ENCODE measurements at regions not wholly inside any gene's neighbourhood (a gene's known extent, or its start where the extent isn't known, plus 50 kb on each side); places are given as distances from the start of the nearest gene placed in this dataset.
A peak's percentile ranks its signal among the peaks of the same experiment; 100 is the strongest.

DNA sequence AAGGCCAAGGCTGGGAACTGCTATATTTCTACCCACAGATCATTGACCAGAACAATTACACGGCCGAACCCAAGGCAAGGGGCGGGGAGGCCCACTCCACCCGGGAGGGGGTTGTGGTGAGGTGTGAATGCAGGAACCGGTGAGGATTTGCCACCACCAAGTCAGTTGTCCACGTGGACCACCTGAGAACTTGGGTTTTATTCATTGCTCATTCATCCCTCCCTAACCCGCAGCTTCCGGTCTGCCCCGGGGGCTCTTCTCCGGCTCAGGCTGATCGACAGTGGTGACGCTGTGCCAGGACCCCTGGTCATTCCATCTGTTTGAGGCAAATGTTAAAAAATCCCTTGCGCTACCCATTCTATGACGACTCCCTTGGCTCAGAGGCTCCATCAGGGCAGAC, 127.7 kb upstream of the RTL1 start:
- intact Hi-C loops (cut with micrococcal nuclease) = no loop called here
- ChIA-PET CTCF (no interaction called here), POLR2A (ENCODE audit: unreplicated experiment) (no interaction called here)
- Histone ChIP-seq H3K36me3 (ENCODE audit: control insufficient read depth, insufficient read depth, low read length) (peaks cover 82% of the 10 kb centered on the region), H2BK5ac (ENCODE audit: low read depth, low read length, poor library complexity, severe bottlenecking) (no peak overlapping the region), H3K4me3 (ENCODE audit: insufficient read depth, low read depth, low read length) (no peak overlapping the region), H2BK20ac (ENCODE audit: low read depth, low read length) (no peak overlapping the region), H3K4me2 (ENCODE audit: low read depth, low read length) (no peak overlapping the region), H3K18ac (ENCODE audit: low read depth, low read length) (no peak overlapping the region), H2BK120ac (ENCODE audit: low read depth, low read length) (no peak overlapping the region), H3K23ac (ENCODE audit: low read depth, low read length) (no peak overlapping the region), H3K9me3 (ENCODE audit: control insufficient read depth, insufficient read depth, low read length) (no peaks in the 10 kb centered on the region), H2BK15ac (ENCODE audit: low read depth, low read length) (no peak overlapping the region), H3K9ac (ENCODE audit: low read depth, low read length) (no peak overlapping the region), H4K91ac (ENCODE audit: insufficient read depth, low read depth, low read length) (no peak overlapping the region), H2AFZ (replicated peaks; ENCODE audit: low read length, poor library complexity) (peak overlapping the region; percentile 14), H3K4ac (ENCODE audit: low read depth, low read length) (no peak overlapping the region), H3K4me1 (ENCODE audit: control insufficient read depth, insufficient read depth, low read length) (no peaks in the 10 kb centered on the region), H4K20me1 (ENCODE audit: insufficient read depth, low read length) (peaks cover 64% of the 10 kb centered on the region), H3K9me1 (ENCODE audit: insufficient read depth, low read length) (peaks cover 7% of the 10 kb centered on the region; the same call in 1 of the 2 replicates), H3K27ac (ENCODE audit: insufficient read depth, low read length) (no peak overlapping the region), H3K14ac (replicated peaks; ENCODE audit: low read depth, low read length) (no peak overlapping the region), H3K27me3 (ENCODE audit: control insufficient read depth, insufficient read depth, low read length) (no peaks in the 10 kb centered on the region), H3K56ac (ENCODE audit: extremely low read depth, insufficient read depth, low read length) (no peak overlapping the region), H3K79me1 (ENCODE audit: low read depth in 1 of 2, low read length in 2 of 2) (peaks cover 12 to 62% of the 10 kb centered on the region in 2 experiments), H2AK9ac (replicated peaks; ENCODE audit: low read depth, low read length, poor library complexity) (no peak overlapping the region), H4K8ac (ENCODE audit: low read depth in 2 of 2, low read length in 2 of 2) (no peak overlapping the region), H4K5ac (ENCODE audit: low read depth, low read length) (no peak overlapping the region), H2AK5ac (ENCODE audit: low read depth, low read length) (no peak overlapping the region)
- BruUV-seq (replicated peaks) = no TSS peak
- in situ Hi-C loops (cut with MboI; ENCODE audit: low sequenced_read_pairs) = no loop called here
- no peak for TF ChIP-seq MAFK (IDR thresholded peaks at IDR 0.05; ENCODE audit: low read depth, low read length)
- TF ChIP-seq RAD21 (IDR thresholded peaks at IDR 0.05; ENCODE audit: low read length) = no peak
- TF ChIP-seq CEBPB (IDR thresholded peaks at IDR 0.05; ENCODE audit: low read depth, low read length) = no peak
- TF ChIP-seq, protein P1, sequence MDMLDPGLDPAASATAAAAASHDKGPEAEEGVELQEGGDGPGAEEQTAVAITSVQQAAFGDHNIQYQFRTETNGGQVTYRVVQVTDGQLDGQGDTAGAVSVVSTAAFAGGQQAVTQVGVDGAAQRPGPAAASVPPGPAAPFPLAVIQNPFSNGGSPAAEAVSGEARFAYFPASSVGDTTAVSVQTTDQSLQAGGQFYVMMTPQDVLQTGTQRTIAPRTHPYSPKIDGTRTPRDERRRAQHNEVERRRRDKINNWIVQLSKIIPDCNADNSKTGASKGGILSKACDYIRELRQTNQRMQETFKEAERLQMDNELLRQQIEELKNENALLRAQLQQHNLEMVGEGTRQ (IDR thresholded peaks at IDR 0.05; ENCODE audit: low read depth, low read length) = no peak
- 100% methylated on average over 2 of the region's 14 CpGs; no CpG with 5 or more reads in 1 of the 2 experiments for WGBS, 2 experiments (ENCODE audit: extremely low coverage in 2 of 2, insufficient read length in 1 of 2)
- ATAC-seq (ENCODE audit: low read depth) (no peak), DNase-seq (no peak)
- dilution Hi-C loops (cut with HindIII; ENCODE audit: low sequenced_read_pairs, unreplicated experiment) = no loop called here
